ENCODE measurements at regions not wholly inside any gene's neighbourhood (a gene's known extent, or its start where the extent isn't known, plus 50 kb on each side); places are given as distances from the start of the nearest gene placed in this dataset.

GRCh38 chr6:55696501-55696900 is 117.5 kb upstream of the HMGCLL1 start:
- no peak for DNase-seq
- H3K36me3 Mint-ChIP-seq (ENCODE audit: low read depth) = no peaks in the 10 kb centered on the region
- CTCF ChIA-PET = no interaction called here

GRCh38 chr6:55696041-55696440 is 117.0 kb upstream of the HMGCLL1 start:
- Mint-ChIP-seq H3K4me3 (no peak overlapping the region), H3K36me3 (ENCODE audit: low read depth) (no peaks in the 10 kb centered on the region), H3K27me3 (ENCODE audit: low read depth) (no peaks in the 10 kb centered on the region), H3K9me3 (no peaks in the 10 kb centered on the region), H3K4me1 (ENCODE audit: low read depth) (no peaks in the 10 kb centered on the region), H3K27ac (no peak overlapping the region)
- CTCF ChIA-PET = no interaction called here
- intact Hi-C loops (cut with micrococcal nuclease) = no loop called here
- no peak for DNase-seq

More at GRCh38 chr6:55696501-55696900, 117.5 kb upstream of the HMGCLL1 start:
- H3K27ac Mint-ChIP-seq = no peak overlapping the region
- H3K4me3 Mint-ChIP-seq = no peak overlapping the region
- no peaks in the 10 kb centered on the region for H3K27me3 Mint-ChIP-seq (ENCODE audit: low read depth)
- H3K4me1 Mint-ChIP-seq (ENCODE audit: low read depth) = no peaks in the 10 kb centered on the region
- intact Hi-C loops (cut with micrococcal nuclease) = no loop called here
- no peaks in the 10 kb centered on the region for H3K9me3 Mint-ChIP-seq

GRCh38 chr6:55694759-55695158 is 115.8 kb upstream of the HMGCLL1 start:
- H3K9me3 Mint-ChIP-seq = no peaks in the 10 kb centered on the region
- no peaks in the 10 kb centered on the region for H3K36me3 Mint-ChIP-seq (ENCODE audit: low read depth)
- CTCF ChIA-PET = no interaction called here
- H3K27ac Mint-ChIP-seq = no peak overlapping the region
- H3K4me3 Mint-ChIP-seq = no peak overlapping the region
- H3K4me1 Mint-ChIP-seq (ENCODE audit: low read depth) = no peaks in the 10 kb centered on the region
- no peaks in the 10 kb centered on the region for H3K27me3 Mint-ChIP-seq (ENCODE audit: low read depth)
- intact Hi-C loops (cut with micrococcal nuclease) = no loop called here
- no peak for DNase-seq

- CTCF ChIA-PET = no interaction called here
- DNase-seq = no peak
- no peaks in the 10 kb centered on the region for H3K4me1 Mint-ChIP-seq (ENCODE audit: low read depth)
- H3K27ac Mint-ChIP-seq = no peak overlapping the region
- H3K9me3 Mint-ChIP-seq = peaks cover under 1% of the 10 kb centered on the region
- H3K36me3 Mint-ChIP-seq (ENCODE audit: low read depth) = no peaks in the 10 kb centered on the region
- intact Hi-C loops (cut with micrococcal nuclease) = no loop called here
- H3K4me3 Mint-ChIP-seq = no peak overlapping the region
- no peaks in the 10 kb centered on the region for H3K27me3 Mint-ChIP-seq (ENCODE audit: low read depth)
Measured at GRCh38 chr6:55694148-55694547, 115.2 kb upstream of the HMGCLL1 start.

- Mint-ChIP-seq H3K27ac (no peak overlapping the region), H3K4me1 (ENCODE audit: low read depth) (no peaks in the 10 kb centered on the region), H3K4me3 (no peak overlapping the region), H3K36me3 (ENCODE audit: low read depth) (no peaks in the 10 kb centered on the region), H3K27me3 (ENCODE audit: low read depth) (no peaks in the 10 kb centered on the region), H3K9me3 (peaks cover 2% of the 10 kb centered on the region)
- DNase-seq = no peak
- intact Hi-C loops (cut with micrococcal nuclease) = no loop called here
- CTCF ChIA-PET = interaction anchor here (0.6 kb wide), 1 partner anchor 57 kb away, joined by 3 read pairs; no protein-coding TSS in a partner anchor
Measured at GRCh38 chr6:55679503-55679902, 100.5 kb upstream of the HMGCLL1 start.

- Mint-ChIP-seq H3K4me1 (ENCODE audit: low read depth) (no peaks in the 10 kb centered on the region), H3K27me3 (ENCODE audit: low read depth) (no peaks in the 10 kb centered on the region), H3K9me3 (no peaks in the 10 kb centered on the region), H3K4me3 (no peak overlapping the region), H3K27ac (no peak overlapping the region), H3K36me3 (ENCODE audit: low read depth) (no peaks in the 10 kb centered on the region)
- CTCF ChIA-PET = interaction anchor here (0.6 kb wide), 1 partner anchor 58 kb away, joined by 3 read pairs; no protein-coding TSS in a partner anchor
- DNase-seq = no peak
- intact Hi-C loops (cut with micrococcal nuclease) = no loop called here
Measured at GRCh38 chr6:55678330-55679224, 99.6 kb upstream of the HMGCLL1 start.

GRCh38 chr6:55676736-55677135 is 97.7 kb upstream of the HMGCLL1 start:
- CTCF ChIA-PET = no interaction called here
- no peaks in the 10 kb centered on the region for H3K27me3 Mint-ChIP-seq (ENCODE audit: low read depth)
- H3K27ac Mint-ChIP-seq = no peak overlapping the region
- H3K4me3 Mint-ChIP-seq = no peak overlapping the region
- H3K9me3 Mint-ChIP-seq = no peaks in the 10 kb centered on the region
- H3K4me1 Mint-ChIP-seq (ENCODE audit: low read depth) = no peaks in the 10 kb centered on the region
- no peak for DNase-seq
- intact Hi-C loops (cut with micrococcal nuclease) = no loop called here
- H3K36me3 Mint-ChIP-seq (ENCODE audit: low read depth) = no peaks in the 10 kb centered on the region

GRCh38 chr6:55675941-55676340 is 96.9 kb upstream of the HMGCLL1 start:
- no peaks in the 10 kb centered on the region for H3K9me3 Mint-ChIP-seq
- no peaks in the 10 kb centered on the region for H3K27me3 Mint-ChIP-seq (ENCODE audit: low read depth)
- H3K27ac Mint-ChIP-seq = no peak overlapping the region
- CTCF ChIA-PET = no interaction called here
- DNase-seq = no peak
- intact Hi-C loops (cut with micrococcal nuclease) = no loop called here
- H3K36me3 Mint-ChIP-seq (ENCODE audit: low read depth) = no peaks in the 10 kb centered on the region
- H3K4me3 Mint-ChIP-seq = no peak overlapping the region
- no peaks in the 10 kb centered on the region for H3K4me1 Mint-ChIP-seq (ENCODE audit: low read depth)

GRCh38 chr6:55674672-55675071 is 95.7 kb upstream of the HMGCLL1 start:
- Mint-ChIP-seq H3K27ac (no peak overlapping the region), H3K4me1 (ENCODE audit: low read depth) (no peaks in the 10 kb centered on the region), H3K4me3 (no peak overlapping the region), H3K9me3 (no peaks in the 10 kb centered on the region), H3K27me3 (ENCODE audit: low read depth) (no peaks in the 10 kb centered on the region), H3K36me3 (ENCODE audit: low read depth) (no peaks in the 10 kb centered on the region)
- intact Hi-C loops (cut with micrococcal nuclease) = no loop called here
- CTCF ChIA-PET = no interaction called here
- DNase-seq = no peak

GRCh38 chr6:55670850-55671413 is 91.9 kb upstream of the HMGCLL1 start:
- no peaks in the 10 kb centered on the region for H3K36me3 Mint-ChIP-seq (ENCODE audit: low read depth)
- intact Hi-C loops (cut with micrococcal nuclease) = no loop called here
- no peak overlapping the region for H3K27ac Mint-ChIP-seq
- no peaks in the 10 kb centered on the region for H3K27me3 Mint-ChIP-seq (ENCODE audit: low read depth)
- CTCF ChIA-PET = no interaction called here
- H3K9me3 Mint-ChIP-seq = no peaks in the 10 kb centered on the region
- H3K4me3 Mint-ChIP-seq = no peak overlapping the region
- no peak for DNase-seq
- no peaks in the 10 kb centered on the region for H3K4me1 Mint-ChIP-seq (ENCODE audit: low read depth)

- Mint-ChIP-seq H3K9me3 (no peaks in the 10 kb centered on the region), H3K36me3 (ENCODE audit: low read depth) (no peaks in the 10 kb centered on the region), H3K4me3 (no peak overlapping the region), H3K27ac (no peak overlapping the region), H3K27me3 (ENCODE audit: low read depth) (no peaks in the 10 kb centered on the region), H3K4me1 (ENCODE audit: low read depth) (no peaks in the 10 kb centered on the region)
- DNase-seq = no peak
- CTCF ChIA-PET = interaction anchor here (0.7 kb wide), 1 partner anchor 1138 kb away, joined by 3 read pairs; no protein-coding TSS in a partner anchor
- intact Hi-C loops (cut with micrococcal nuclease) = no loop called here
Measured at GRCh38 chr6:55669028-55669427, 90.0 kb upstream of the HMGCLL1 start.

- no peaks in the 10 kb centered on the region for H3K9me3 Mint-ChIP-seq
- intact Hi-C loops (cut with micrococcal nuclease) = no loop called here
- no peaks in the 10 kb centered on the region for H3K27me3 Mint-ChIP-seq (ENCODE audit: low read depth)
- no peaks in the 10 kb centered on the region for H3K4me1 Mint-ChIP-seq (ENCODE audit: low read depth)
- H3K4me3 Mint-ChIP-seq = no peak overlapping the region
- H3K36me3 Mint-ChIP-seq (ENCODE audit: low read depth) = no peaks in the 10 kb centered on the region
- no peak for DNase-seq
- no peak overlapping the region for H3K27ac Mint-ChIP-seq
- CTCF ChIA-PET = no interaction called here
Measured at GRCh38 chr6:55668591-55668990, 89.6 kb upstream of the HMGCLL1 start.

- no peaks in the 10 kb centered on the region for H3K4me1 Mint-ChIP-seq (ENCODE audit: low read depth)
- no peak overlapping the region for H3K27ac Mint-ChIP-seq
- H3K9me3 Mint-ChIP-seq = peaks cover 9% of the 10 kb centered on the region
- H3K4me3 Mint-ChIP-seq = no peak overlapping the region
- no peaks in the 10 kb centered on the region for H3K36me3 Mint-ChIP-seq (ENCODE audit: low read depth)
- no peak for DNase-seq
- no peaks in the 10 kb centered on the region for H3K27me3 Mint-ChIP-seq (ENCODE audit: low read depth)
- intact Hi-C loops (cut with micrococcal nuclease) = no loop called here
- CTCF ChIA-PET = no interaction called here
Measured at GRCh38 chr6:55667341-55667740, 88.3 kb upstream of the HMGCLL1 start.

Data from activated naive CD4-positive, alpha-beta T cell treated with anti-CD3 and anti-CD28 coated beads for 36 hours (primary cell).